HepG2 (cell line): ENCODE measurements at regions not wholly inside any gene's neighbourhood (a gene's known extent, or its start where the extent isn't known, plus 50 kb on each side); places are given as distances from the start of the nearest gene placed in this dataset.

Source experiments
- CTCF ChIP-seq: sonication (generic); formaldehyde crosslinking; IDR thresholded peaks from 2 replicates; pipeline ENCODE4 v1.5.0; 2020; ENCODE audit warnings: mild to moderate bottlenecking, missing genetic modification reagents, moderate library complexity
- RELA ChIP-seq: sonication (generic); formaldehyde crosslinking; IDR thresholded peaks from 2 replicates; pipeline ENCODE4 v1.4.0; 2020; ENCODE audit warnings: missing genetic modification reagents

GRCh38 chr16:88276591-88276990 is 106.2 kb upstream of the ZNF469 start:
- TF ChIP-seq CTCF (CRISPR knock-in tag) (no peak), RELA (CRISPR knock-in tag) (no peak)
